Breast epithelium (tissue), 4 donors: ENCODE measurements at regions not wholly inside any gene's neighbourhood (a gene's known extent, or its start where the extent isn't known, plus 50 kb on each side); places are given as distances from the start of the nearest gene placed in this dataset.

Experiments
- DNase-seq, 2 donors: peaks; one replicate each; pipeline ENCODE4 v3.0.0-alpha.2; 2019; ENCODE audit warnings: low spot score in 2 of 2
- H3K27ac ChIP-seq, 2 donors: fragments of 200-600 bp; sonication (generic) in 1 of 2; one replicate each; pipeline ENCODE4 v1.5.1; 2016 to 2019; ENCODE audit warnings: mild to moderate bottlenecking in 1 of 2
- H3K27me3 ChIP-seq, 2 donors: fragments of 200-600 bp; sonication (generic) in 1 of 2; one replicate each; pipeline versions ENCODE4 v1.5.1 to v1.6.0; 2017 to 2019; ENCODE audit warnings: control low read depth in 1 of 2, mild to moderate bottlenecking in 1 of 2
- H3K36me3 ChIP-seq: fragments of 200-600 bp; one replicate; pipeline ENCODE4 v1.5.1; 2019
- H3K4me1 ChIP-seq, 2 donors: fragments of 200-600 bp; sonication (generic); one replicate each; pipeline ENCODE4 v1.5.1; 2016 to 2019; ENCODE audit warnings: control low read depth in 1 of 2
- H3K4me3 ChIP-seq, 3 donors: fragments of 200-600 bp; sonication (generic); 1 replicate in 2 of 3; 2 replicates in 1 of 3; pipeline ENCODE4 v1.5.1; 2016 to 2019; ENCODE audit warnings: mild to moderate bottlenecking in 3 of 3, moderate library complexity in 2 of 3
- H3K9me3 ChIP-seq, 2 donors: fragments of 200-600 bp; sonication (generic) in 1 of 2; one replicate each; pipeline ENCODE4 v1.5.1; 2016 to 2019; ENCODE audit warnings: control low read depth in 1 of 2
- POLR2A ChIP-seq: fragments of 450-650 bp; IDR thresholded peaks from one replicate; pipeline ENCODE4 v1.6.1; 2016; ENCODE audit warnings: antibody characterized with exemption, mild to moderate bottlenecking, moderate library complexity
- POLR2AphosphoS5 ChIP-seq, 3 donors: sonication (generic); formaldehyde crosslinking; IDR thresholded peaks; one replicate each; pipeline ENCODE4 v1.6.1; 2017; ENCODE audit warnings: antibody characterized with exemption in 3 of 3
- intact Hi-C: fragments of 100-400 bp; cut with DNase I; formaldehyde crosslinking; loops from one replicate; pipeline ENCODE4 v1.15.1; 2023; ENCODE audit warnings: low total_unique reads
- TF ChIP-seq, protein P1 (sequence below), 3 donors: fragments of 450-650 bp; IDR thresholded peaks; one replicate each; pipeline ENCODE4 v1.5.1; 2016 to 2017; ENCODE audit warnings: antibody characterized with exemption in 3 of 3, mild to moderate bottlenecking in 3 of 3, moderate library complexity in 3 of 3

DNA sequence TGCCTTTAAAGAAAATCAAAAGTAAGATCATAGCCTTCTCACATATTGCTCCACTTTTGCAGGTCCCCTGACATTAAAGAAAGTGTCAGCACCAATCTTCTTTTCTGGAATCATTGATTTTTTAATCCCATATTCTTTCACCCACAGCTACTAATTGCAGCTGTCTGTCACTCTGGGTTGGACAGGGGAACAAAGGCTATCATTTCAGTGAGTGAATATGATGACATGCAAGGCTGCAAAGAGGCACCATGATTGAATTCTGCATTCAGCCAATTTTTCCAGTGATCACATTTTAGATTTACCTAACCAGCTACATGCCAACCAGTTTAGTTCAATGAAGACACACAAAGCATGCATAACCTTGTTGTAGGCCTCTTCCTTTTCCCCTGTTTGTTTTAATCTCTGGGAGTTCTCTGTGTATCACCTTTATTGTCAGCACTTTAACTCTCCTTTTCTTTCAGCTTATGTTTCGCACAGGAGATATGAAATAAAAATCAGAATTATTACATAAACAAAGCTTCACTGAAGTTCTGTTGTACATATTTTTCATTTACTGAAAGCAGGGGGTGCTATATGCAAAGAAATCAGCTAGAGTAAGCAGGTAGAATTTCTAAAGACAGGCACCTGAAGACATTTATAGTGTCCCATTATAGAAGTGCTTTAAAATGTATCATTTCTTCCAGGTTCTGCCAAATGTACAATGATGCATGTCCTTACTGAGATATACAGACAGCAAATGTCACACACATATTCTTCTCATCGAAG lies 584.8 kb downstream of the PLA2G4A start:
- Histone ChIP-seq H3K4me3 (no peak overlapping the region), H3K27me3 (no peaks in the 10 kb centered on the region), H3K4me1 (no peaks in the 10 kb centered on the region), H3K36me3 (no peaks in the 10 kb centered on the region), H3K9me3 (no peaks in the 10 kb centered on the region), H3K27ac (no peak overlapping the region)
- DNase-seq: no peak
- intact Hi-C loops: no loop called here
- TF ChIP-seq POLR2AphosphoS5 (IDR thresholded peaks at IDR 0.05) (no peak), POLR2A (no peak)
- TF ChIP-seq, protein P1, sequence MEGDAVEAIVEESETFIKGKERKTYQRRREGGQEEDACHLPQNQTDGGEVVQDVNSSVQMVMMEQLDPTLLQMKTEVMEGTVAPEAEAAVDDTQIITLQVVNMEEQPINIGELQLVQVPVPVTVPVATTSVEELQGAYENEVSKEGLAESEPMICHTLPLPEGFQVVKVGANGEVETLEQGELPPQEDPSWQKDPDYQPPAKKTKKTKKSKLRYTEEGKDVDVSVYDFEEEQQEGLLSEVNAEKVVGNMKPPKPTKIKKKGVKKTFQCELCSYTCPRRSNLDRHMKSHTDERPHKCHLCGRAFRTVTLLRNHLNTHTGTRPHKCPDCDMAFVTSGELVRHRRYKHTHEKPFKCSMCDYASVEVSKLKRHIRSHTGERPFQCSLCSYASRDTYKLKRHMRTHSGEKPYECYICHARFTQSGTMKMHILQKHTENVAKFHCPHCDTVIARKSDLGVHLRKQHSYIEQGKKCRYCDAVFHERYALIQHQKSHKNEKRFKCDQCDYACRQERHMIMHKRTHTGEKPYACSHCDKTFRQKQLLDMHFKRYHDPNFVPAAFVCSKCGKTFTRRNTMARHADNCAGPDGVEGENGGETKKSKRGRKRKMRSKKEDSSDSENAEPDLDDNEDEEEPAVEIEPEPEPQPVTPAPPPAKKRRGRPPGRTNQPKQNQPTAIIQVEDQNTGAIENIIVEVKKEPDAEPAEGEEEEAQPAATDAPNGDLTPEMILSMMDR (IDR thresholded peaks at IDR 0.05): no peak

DNA sequence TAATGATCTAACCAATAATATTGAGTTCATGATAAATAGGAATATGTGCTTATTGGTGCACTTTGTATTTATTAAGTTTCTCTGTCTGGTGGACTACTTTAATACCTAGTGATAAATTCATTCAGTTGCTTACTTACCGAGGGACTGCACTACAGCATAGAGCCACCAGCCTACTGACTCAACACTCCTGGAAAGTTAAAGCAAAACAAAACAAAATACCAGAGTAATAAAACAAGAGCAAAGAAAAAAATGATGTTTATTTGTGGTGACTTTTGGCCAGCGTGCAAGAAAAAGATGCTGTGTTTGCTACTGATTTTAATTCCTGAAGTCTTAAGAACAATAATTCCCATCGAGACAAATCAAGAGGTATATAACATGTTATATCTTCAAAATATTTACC lies 586.3 kb downstream of the PLA2G4A start:
- TF ChIP-seq, protein P1 (IDR thresholded peaks at IDR 0.05): no peak
- TF ChIP-seq POLR2A (no peak), POLR2AphosphoS5 (IDR thresholded peaks at IDR 0.05) (no peak)
- no peaks in the 10 kb centered on the region for H3K27me3 ChIP-seq
- H3K9me3 ChIP-seq: no peaks in the 10 kb centered on the region
- no peaks in the 10 kb centered on the region for H3K4me1 ChIP-seq
- H3K36me3 ChIP-seq: no peaks in the 10 kb centered on the region
- no peak overlapping the region for H3K27ac ChIP-seq
- no peak overlapping the region for H3K4me3 ChIP-seq
- DNase-seq: no peak
- intact Hi-C loops: no loop called here

DNA sequence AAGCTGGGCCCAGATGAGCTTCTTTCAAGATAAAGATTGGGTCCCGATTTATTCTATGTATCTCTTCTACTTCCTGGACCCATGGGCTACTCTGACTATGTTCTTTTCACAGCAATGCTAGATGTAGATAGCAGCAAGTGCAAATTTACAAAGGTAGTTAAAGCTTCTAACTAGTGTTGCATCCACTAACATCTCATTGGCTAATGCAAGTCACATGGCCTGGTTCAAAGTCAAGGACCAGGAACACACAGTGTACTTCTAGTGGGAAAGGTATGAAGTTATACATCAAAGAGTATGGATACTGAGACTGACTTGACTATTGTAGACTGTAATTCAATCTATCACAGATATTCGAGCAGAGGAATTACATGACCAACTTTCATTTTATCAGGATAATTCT lies 588.8 kb downstream of the PLA2G4A start:
- Histone ChIP-seq H3K4me1 (no peaks in the 10 kb centered on the region), H3K36me3 (no peaks in the 10 kb centered on the region), H3K4me3 (no peak overlapping the region), H3K9me3 (no peaks in the 10 kb centered on the region), H3K27ac (no peak overlapping the region), H3K27me3 (no peaks in the 10 kb centered on the region)
- intact Hi-C loops: no loop called here
- DNase-seq: no peak
- no peak for TF ChIP-seq POLR2A
- TF ChIP-seq POLR2AphosphoS5 (IDR thresholded peaks at IDR 0.05): no peak
- TF ChIP-seq, protein P1 (IDR thresholded peaks at IDR 0.05): no peak

DNA sequence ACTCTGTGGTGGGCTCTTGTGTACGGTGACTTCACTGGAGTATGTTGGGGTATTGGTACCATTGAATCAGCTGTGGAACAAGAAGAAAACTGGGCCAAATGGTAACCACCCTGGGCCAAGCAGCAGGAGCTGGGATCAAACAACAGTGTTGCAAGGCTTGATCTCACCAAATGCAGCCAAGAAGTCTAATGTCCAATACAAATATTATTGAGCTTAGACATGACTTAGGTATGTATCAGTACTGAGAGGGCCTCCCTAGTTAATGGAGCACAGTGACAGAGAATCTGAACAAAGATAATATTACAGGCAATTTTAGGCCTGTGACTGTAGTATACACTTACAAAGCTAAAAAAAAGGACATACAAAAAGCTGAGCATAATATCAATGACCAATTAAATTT lies 604.8 kb downstream of the PLA2G4A start:
- no peaks in the 10 kb centered on the region for H3K27me3 ChIP-seq
- H3K4me3 ChIP-seq: no peak overlapping the region
- no peak for DNase-seq
- no peaks in the 10 kb centered on the region for H3K36me3 ChIP-seq
- no peak for TF ChIP-seq POLR2AphosphoS5 (IDR thresholded peaks at IDR 0.05)
- no peak for TF ChIP-seq POLR2A
- TF ChIP-seq, protein P1 (IDR thresholded peaks at IDR 0.05): no peak
- H3K9me3 ChIP-seq: no peaks in the 10 kb centered on the region
- intact Hi-C loops: no loop called here
- H3K27ac ChIP-seq: no peak overlapping the region
- no peaks in the 10 kb centered on the region for H3K4me1 ChIP-seq

DNA sequence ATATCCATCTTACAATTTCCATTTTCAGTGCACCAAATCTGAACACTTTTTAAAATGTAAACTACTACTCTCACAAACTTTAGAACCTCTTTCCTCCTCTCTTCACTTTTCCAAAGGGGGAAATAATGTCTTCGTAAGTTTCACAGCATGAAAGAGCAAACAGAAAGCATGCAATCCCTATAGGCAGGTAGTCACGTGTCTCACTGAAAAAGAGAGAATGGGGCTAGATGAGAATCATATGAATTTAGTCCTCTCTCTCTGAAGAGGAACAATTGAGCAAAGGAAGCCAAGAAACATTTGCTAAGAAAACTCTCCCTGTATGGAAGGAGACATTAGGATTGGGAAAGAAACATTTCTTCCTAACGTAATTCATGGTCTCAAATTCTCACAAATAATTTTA lies 613.9 kb downstream of the PLA2G4A start:
- intact Hi-C loops: no loop called here
- no peak overlapping the region for H3K27ac ChIP-seq
- no peaks in the 10 kb centered on the region for H3K36me3 ChIP-seq
- no peaks in the 10 kb centered on the region for H3K9me3 ChIP-seq
- TF ChIP-seq POLR2A: no peak
- TF ChIP-seq POLR2AphosphoS5 (IDR thresholded peaks at IDR 0.05): no peak
- TF ChIP-seq, protein P1 (IDR thresholded peaks at IDR 0.05): no peak
- H3K4me1 ChIP-seq: no peaks in the 10 kb centered on the region
- no peaks in the 10 kb centered on the region for H3K27me3 ChIP-seq
- H3K4me3 ChIP-seq: no peak overlapping the region
- no peak for DNase-seq
